Neural cell (in vitro differentiated cells): ENCODE measurements at regions not wholly inside any gene's neighbourhood (a gene's known extent, or its start where the extent isn't known, plus 50 kb on each side); places are given as distances from the start of the nearest gene placed in this dataset.

Experiments used
- H2AFZ ChIP-seq: fragments of 200-600, 300-800 bp; sonication (generic), shearing (Covaris generic); 2 replicates; pipeline ENCODE4 v1.6.0; 2014; ENCODE audit warnings: low read depth, mild to moderate bottlenecking, antibody characterized with exemption, low read length, moderate library complexity
- H3F3A ChIP-seq: fragments of 200-600 bp; shearing (Covaris generic); 2 replicates; pipeline ENCODE4 v1.6.1; 2016; ENCODE audit warnings: mild to moderate bottlenecking, moderate library complexity, mixed read lengths, antibody characterized with exemption, low read length; ENCODE audit not compliant: insufficient read depth, poor library complexity, severe bottlenecking
- H3K27ac ChIP-seq: fragments of 200-600, 300-800 bp; sonication (generic), shearing (Covaris generic); 2 replicates; pipeline ENCODE4 v1.5.1; 2014; ENCODE audit warnings: mild to moderate bottlenecking, low read length, moderate library complexity
- H3K27me3 ChIP-seq: fragments of 300-800, 200-600 bp; sonication (generic), shearing (Covaris generic); 2 replicates; pipeline ENCODE4 v1.6.0; 2014; ENCODE audit warnings: mild to moderate bottlenecking, low read depth, low read length, moderate library complexity; ENCODE audit not compliant: insufficient read depth
- H3K36me3 ChIP-seq: fragments of 300-800, 200-600 bp; sonication (generic), shearing (Covaris generic); 2 replicates; pipeline ENCODE4 v1.5.1; 2014; ENCODE audit warnings: mild to moderate bottlenecking, antibody characterized with exemption, low read length, moderate library complexity; ENCODE audit not compliant: insufficient read depth
- H3K4me2 ChIP-seq: fragments of 300-800, 200-600 bp; sonication (generic), shearing (Covaris generic); 2 replicates; pipeline ENCODE4 v1.6.0; 2014; ENCODE audit warnings: mild to moderate bottlenecking, low read length
- H3K4me3 ChIP-seq: fragments of 300-800, 200-600 bp; sonication (generic), shearing (Covaris generic); 2 replicates; pipeline ENCODE4 v1.5.1; 2014; ENCODE audit warnings: mild to moderate bottlenecking, low read length, moderate library complexity
- H3K79me2 ChIP-seq: fragments of 200-600 bp; shearing (Covaris generic); replicated peaks from 2 replicates; pipeline ENCODE4 v1.6.0; 2014; ENCODE audit warnings: mild to moderate bottlenecking, low read length, moderate library complexity; ENCODE audit not compliant: insufficient read depth
- H3K9ac ChIP-seq: fragments of 300-800, 200-600 bp; sonication (generic), shearing (Covaris generic); 2 replicates; pipeline ENCODE4 v1.6.1; 2016; ENCODE audit warnings: mild to moderate bottlenecking, low read length, mixed read lengths
- H3K9me2 ChIP-seq: fragments of 200-600 bp; shearing (Covaris generic); 2 replicates; pipeline ENCODE4 v1.6.1; 2016; ENCODE audit warnings: mild to moderate bottlenecking, low read length, mixed read lengths; ENCODE audit not compliant: insufficient read depth
- H3K9me3 ChIP-seq: fragments of 200-600, 300-800 bp; sonication (generic), shearing (Covaris generic); 2 replicates; pipeline ENCODE4 v1.6.1; 2016; ENCODE audit warnings: mild to moderate bottlenecking, mixed run types, low read length, moderate library complexity, mixed read lengths
- H4K20me1 ChIP-seq: fragments of 200-600 bp; shearing (Covaris generic); 2 replicates; pipeline ENCODE4 v1.6.1; 2016; ENCODE audit warnings: mild to moderate bottlenecking, mixed run types; ENCODE audit not compliant: insufficient read depth
- CTCF ChIP-seq: fragments of 450-650 bp; IDR thresholded peaks from 2 replicates; pipeline ENCODE4 v1.5.1; 2014; ENCODE audit warnings: antibody characterized with exemption, mild to moderate bottlenecking, moderate library complexity; ENCODE audit not compliant: poor library complexity, severe bottlenecking
- EP300 ChIP-seq: fragments of 450-650 bp; conservative IDR thresholded peaks from 2 replicates; pipeline ENCODE4 v1.6.1; 2014; ENCODE audit warnings: antibody characterized with exemption, mild to moderate bottlenecking, moderate library complexity; ENCODE audit not compliant: poor library complexity, severe bottlenecking
- EZH2 ChIP-seq: fragments of 200-600, 300-800 bp; shearing (Covaris generic), sonication (generic); IDR thresholded peaks from 2 replicates; pipeline ENCODE4 v1.6.1; 2014; ENCODE audit warnings: antibody characterized with exemption, low read length, borderline replicate concordance, mild to moderate bottlenecking; ENCODE audit not compliant: insufficient read depth, poor library complexity, severe bottlenecking
- MXI1 ChIP-seq: fragments of 450-650 bp; conservative IDR thresholded peaks from 2 replicates; pipeline ENCODE4 v1.6.1; 2014; ENCODE audit warnings: antibody characterized with exemption, mild to moderate bottlenecking; ENCODE audit not compliant: poor library complexity, severe bottlenecking
- POLR2AphosphoS5 ChIP-seq: IDR thresholded peaks from 2 replicates; pipeline ENCODE4 v1.6.1; 2012
- RAD21 ChIP-seq: fragments of 450-650 bp; conservative IDR thresholded peaks from 2 replicates; pipeline ENCODE4 v1.6.1; 2014; ENCODE audit warnings: antibody characterized with exemption, mild to moderate bottlenecking, moderate library complexity
- REST ChIP-seq: IDR thresholded peaks from 2 replicates; pipeline ENCODE4 v1.6.1; 2012; ENCODE audit warnings: borderline replicate concordance
- SMC3 ChIP-seq: fragments of 450-650 bp; conservative IDR thresholded peaks from 2 replicates; pipeline ENCODE4 v1.6.1; 2014; ENCODE audit warnings: antibody characterized with exemption, mild to moderate bottlenecking, moderate library complexity; ENCODE audit not compliant: poor library complexity
- TAF1 ChIP-seq: IDR thresholded peaks from 2 replicates; pipeline ENCODE4 v1.6.1; 2012; ENCODE audit warnings: low read depth

GRCh38 chr1:218895064-218895587, 278.6 kb upstream of the LYPLAL1 start:
- Histone ChIP-seq H3K4me2 (no peak overlapping the region), H3K9me3 (no peaks in the 10 kb centered on the region), H2AFZ (no peak overlapping the region), H3F3A (no peaks in the 10 kb centered on the region), H3K9me2 (no peaks in the 10 kb centered on the region), H4K20me1 (no peaks in the 10 kb centered on the region), H3K79me2 (no peaks in the 10 kb centered on the region), H3K36me3 (no peaks in the 10 kb centered on the region), H3K9ac (no peak overlapping the region), H3K27ac (no peak overlapping the region), H3K27me3 (no peaks in the 10 kb centered on the region), H3K4me3 (no peak overlapping the region)
- no peak for TF ChIP-seq EP300
- no peak for TF ChIP-seq RAD21
- TF ChIP-seq POLR2AphosphoS5: no peak
- no peak for TF ChIP-seq REST
- no peak for TF ChIP-seq SMC3
- no peak for TF ChIP-seq TAF1
- no peak for TF ChIP-seq MXI1
- no peak for TF ChIP-seq CTCF
- TF ChIP-seq EZH2: no peak

GRCh38 chr1:218896202-218896601, 277.5 kb upstream of the LYPLAL1 start:
- Histone ChIP-seq H3K9ac (no peak overlapping the region), H3K9me3 (no peaks in the 10 kb centered on the region), H3K27me3 (no peaks in the 10 kb centered on the region), H3K9me2 (no peaks in the 10 kb centered on the region), H3F3A (no peaks in the 10 kb centered on the region), H3K4me3 (no peak overlapping the region), H4K20me1 (no peaks in the 10 kb centered on the region), H3K4me2 (no peak overlapping the region), H3K36me3 (no peaks in the 10 kb centered on the region), H3K27ac (no peak overlapping the region), H3K79me2 (no peaks in the 10 kb centered on the region), H2AFZ (no peak overlapping the region)
- no peak for TF ChIP-seq MXI1
- no peak for TF ChIP-seq SMC3
- TF ChIP-seq RAD21: no peak
- TF ChIP-seq TAF1: no peak
- TF ChIP-seq POLR2AphosphoS5: no peak
- no peak for TF ChIP-seq EP300
- TF ChIP-seq REST: no peak
- TF ChIP-seq EZH2: no peak
- no peak for TF ChIP-seq CTCF
